GM18907 (cell line): ENCODE measurements at regions not wholly inside any gene's neighbourhood (a gene's known extent, or its start where the extent isn't known, plus 50 kb on each side); places are given as distances from the start of the nearest gene placed in this dataset.
"Not testable (repeated sequence)": the region's sequence is repeated elsewhere in the genome, so short reads cannot be mapped to it uniquely, and the experiment has no call there.

Source experiments
- ATAC-seq: cut with Tn5 transposase; IDR thresholded peaks from one replicate; pipeline ENCODE4 v1.9.1; 2021; ENCODE audit warnings: mild to moderate bottlenecking, moderate library complexity; ENCODE audit not compliant: unreplicated experiment

DNA sequence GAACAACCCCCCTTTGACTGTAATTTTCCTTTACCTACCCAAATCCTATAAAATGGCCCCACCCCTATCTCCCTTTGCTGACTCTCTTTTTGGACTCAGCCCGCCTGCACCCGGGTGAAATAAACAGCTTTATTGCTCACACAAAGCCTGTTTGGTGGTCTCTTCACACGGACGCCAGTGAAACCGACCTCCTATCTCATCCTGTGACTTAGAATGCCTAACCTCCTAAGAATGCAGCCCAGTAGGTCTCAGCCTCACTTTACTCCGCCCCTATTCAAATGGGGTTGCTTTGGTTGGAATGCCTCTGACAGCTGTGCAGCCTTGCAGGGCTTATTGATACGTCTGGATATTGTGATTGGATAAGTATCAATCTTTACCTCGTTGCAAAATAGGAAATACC lies 243.8 kb upstream of the PROK2 start:
- not testable (repeated sequence) for ATAC-seq

GRCh38 chr3:72028307-72028706 lies 243.4 kb upstream of the PROK2 start:
- not testable (repeated sequence) for ATAC-seq

GRCh38 chr3:72027728-72028127 lies 242.8 kb upstream of the PROK2 start:
- ATAC-seq = not testable (repeated sequence)

DNA sequence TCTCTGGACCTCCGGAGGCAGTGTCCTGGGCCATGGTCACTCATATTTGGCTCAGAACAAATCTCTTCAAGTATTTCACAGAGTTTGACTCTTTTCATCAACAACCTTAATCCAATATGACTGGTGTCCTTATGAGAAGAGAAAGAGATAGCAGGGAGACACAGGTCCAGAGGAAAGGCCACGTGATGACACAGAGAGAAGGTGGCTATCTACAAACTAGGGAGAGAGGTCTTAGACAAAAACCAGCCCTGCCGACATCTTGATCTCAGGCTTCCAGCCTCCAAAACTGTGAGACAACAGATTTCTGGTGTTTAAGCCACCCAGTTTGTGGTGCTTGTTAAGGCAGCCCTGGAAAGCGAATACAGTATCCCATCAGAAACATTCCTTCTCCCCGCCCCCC lies 237.1 kb upstream of the PROK2 start:
- ATAC-seq = no peak

DNA sequence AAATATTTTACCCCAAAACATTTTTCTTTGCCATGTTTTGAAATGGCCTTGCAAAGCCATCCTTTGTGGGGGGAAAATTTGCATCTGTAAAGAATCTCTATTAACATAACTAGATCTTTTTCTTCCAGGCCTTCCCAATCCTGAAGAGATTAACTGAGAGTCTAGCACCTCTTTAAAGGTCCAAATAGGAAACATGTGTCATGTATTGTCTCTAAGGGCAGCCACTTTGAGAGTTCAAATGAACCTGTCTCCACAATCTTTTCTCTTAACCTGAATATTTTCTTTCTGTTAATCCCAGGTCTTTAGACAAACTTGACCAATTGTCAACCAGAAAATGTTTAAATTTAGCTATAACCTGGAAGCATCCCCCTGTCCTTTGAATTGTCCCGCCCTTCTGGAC lies 236.6 kb upstream of the PROK2 start:
- ATAC-seq = no peak

- no peak for ATAC-seq
Observed at GRCh38 chr3:72018343-72018984, 233.5 kb upstream of the PROK2 start.

- no peak for ATAC-seq
Observed at GRCh38 chr3:72017935-72018334, 233.0 kb upstream of the PROK2 start.

- no peak for ATAC-seq
Observed at GRCh38 chr3:72017311-72017710, 232.4 kb upstream of the PROK2 start.

- ATAC-seq = no peak
Observed at GRCh38 chr3:72015463-72015862, 230.5 kb upstream of the PROK2 start.

DNA sequence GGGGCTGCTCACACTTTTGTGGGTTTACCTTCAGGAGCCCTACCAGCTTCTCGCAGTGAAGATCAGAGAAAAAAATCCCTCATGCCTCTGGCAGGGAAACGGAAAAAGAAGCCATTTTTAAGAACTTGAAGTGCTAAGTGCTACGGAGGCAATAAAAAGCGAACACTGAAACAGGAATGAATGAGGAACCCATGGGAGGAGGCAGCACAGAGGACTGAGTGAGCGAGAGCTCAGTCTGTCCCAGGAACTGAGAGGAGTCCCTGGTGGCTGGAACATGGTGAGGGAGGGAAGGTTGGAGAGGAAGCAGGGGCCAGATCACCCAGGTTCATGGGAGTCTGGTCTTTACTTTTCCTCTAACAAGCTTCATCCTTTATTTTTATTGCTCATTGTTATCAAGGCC lies 228.1 kb upstream of the PROK2 start:
- ATAC-seq = no peak

GRCh38 chr3:72012363-72012762 lies 227.4 kb upstream of the PROK2 start:
- no peak for ATAC-seq

DNA sequence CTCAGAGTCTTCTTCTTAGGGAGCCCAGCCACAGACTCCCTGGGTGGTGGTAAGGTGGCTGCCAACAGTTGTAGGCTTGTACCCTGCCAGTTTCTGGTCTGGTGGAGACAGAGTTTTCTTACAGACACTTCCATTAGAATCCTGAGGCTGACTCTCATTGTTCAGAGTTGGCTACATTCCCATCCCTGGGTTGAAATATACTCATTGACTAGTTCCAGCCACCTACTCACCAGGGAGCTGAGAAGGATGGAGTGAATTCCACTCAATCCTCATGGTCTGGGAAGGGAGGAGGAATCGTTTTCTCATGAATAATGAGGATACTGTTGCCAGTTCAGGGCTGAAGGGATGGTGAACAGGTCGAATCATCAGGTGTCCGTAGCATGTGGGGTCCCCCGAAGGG lies 226.5 kb upstream of the PROK2 start:
- no peak for ATAC-seq

DNA sequence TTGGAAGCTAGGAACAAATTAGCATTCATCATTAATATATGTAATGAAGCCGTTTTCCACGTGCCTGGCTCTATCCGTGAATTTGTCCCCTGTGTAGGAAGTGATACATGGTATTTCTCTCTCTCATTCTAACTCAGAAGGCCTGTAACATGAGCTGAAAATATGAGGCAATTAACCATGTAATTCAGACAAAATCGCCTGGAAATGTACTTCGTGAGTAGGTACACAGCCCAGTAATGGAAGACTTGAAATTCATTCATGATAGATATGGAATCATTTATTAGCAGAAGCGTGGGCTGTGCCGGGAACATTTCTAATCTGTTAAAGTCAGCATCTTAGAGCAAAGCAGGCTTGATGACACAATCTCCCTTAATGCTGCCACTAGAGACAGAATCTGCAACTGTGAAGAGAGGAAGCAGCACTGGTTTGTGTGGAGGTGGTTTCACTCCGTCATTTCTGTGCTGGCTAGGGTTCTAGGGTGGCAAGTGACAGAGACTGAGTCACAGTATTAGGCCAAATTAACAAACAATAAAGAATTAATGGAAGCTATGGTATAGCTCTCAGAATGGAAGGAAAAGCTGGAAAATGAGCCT lies 225.0 kb upstream of the PROK2 start:
- no peak for ATAC-seq

- no peak for ATAC-seq
Observed at GRCh38 chr3:72008226-72008996, 223.5 kb upstream of the PROK2 start.

DNA sequence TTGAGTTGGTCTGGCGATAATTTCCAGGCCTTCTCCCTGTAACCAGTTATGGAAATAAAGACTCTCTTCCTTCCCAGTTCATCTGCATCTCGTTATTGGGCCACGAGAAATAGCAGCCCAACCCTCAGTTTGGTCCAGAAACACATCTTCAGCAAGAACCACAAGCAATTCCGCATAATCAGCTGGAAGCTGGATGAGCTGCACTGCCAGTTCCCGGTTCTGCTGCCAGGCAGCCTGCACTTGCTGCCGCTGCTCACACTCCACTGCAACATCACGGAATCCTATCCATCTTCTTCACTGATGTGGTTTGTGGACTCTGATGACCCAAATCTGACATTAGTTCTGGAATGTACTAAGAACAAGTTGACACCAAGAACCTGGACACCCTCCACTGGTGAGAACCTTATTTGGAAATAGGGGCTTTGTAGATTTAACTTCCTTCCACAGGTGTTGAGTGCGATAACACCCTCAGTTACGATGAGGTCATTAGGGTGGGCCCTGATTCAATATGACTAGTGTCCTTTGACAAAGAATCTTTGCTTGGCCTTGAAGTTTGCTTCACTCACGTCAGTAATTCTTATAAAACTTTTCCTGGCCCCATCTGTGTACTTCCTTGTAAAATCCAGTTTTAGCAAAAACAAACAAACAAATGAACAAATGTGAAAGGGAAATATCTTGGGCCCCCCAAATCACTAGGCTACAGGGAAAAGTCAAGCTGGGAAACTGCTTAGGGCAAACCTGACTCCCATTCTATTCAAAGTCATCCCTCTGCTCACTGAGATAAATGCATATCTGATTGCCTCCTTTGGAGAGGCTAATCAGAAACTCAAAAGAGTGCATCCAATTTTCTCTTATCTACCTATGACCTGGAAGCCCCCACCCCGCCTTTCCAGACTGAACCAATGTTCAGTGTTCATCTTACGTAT lies 221.9 kb upstream of the PROK2 start:
- no peak for ATAC-seq

GRCh38 chr3:72004749-72005292 lies 219.9 kb upstream of the PROK2 start:
- ATAC-seq = no peak

- ATAC-seq = no peak
Observed at GRCh38 chr3:72003936-72004335, 219.0 kb upstream of the PROK2 start.

DNA sequence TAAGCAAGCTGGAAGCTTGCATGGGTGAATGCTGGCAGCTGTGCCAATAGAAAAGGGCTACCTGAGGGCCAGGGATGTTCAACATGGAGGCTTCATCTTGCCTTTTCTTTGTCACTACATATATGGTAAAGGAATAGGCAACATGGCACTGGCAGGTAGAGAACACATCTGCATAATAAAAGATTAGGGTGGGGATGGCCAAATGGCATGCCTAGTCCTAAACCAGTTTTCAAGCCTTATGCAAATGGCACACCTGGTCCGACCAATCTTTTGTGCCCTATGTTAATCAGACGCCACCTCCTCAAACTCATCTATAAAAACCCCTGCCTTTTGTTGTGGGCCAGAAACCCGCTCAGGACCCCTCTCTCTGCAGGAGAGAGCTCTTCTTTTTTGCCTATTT lies 216.8 kb upstream of the PROK2 start:
- ATAC-seq = no peak

GRCh38 chr3:71998995-71999673 lies 214.2 kb upstream of the PROK2 start:
- no peak for ATAC-seq

DNA sequence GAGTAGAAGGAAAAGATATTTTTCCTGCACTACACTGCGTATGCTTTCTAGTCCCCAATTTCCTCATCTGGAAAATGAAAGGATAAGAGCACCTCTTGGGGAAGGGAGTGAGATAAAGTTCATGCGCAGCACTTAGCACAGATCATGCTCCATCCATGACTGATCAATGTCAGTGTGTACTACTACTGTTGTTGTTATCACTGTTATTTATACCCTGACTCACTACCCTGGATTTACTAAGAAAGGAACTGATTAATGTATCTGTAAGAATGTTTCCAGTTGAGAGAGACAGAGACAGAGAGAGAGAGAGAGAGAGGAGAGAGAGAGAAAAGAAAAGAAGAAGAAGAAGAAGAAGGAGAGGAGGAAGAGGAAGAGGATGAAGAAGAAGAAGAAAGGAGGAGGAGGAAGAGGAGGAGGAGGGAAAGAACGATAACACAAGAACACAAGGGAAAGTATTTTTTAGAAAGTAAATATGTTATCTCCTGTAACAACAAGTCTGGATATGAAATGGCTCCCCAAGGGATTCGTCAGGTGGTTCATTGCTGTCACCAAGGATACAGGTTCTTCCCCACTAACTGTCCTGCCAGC lies 212.2 kb upstream of the PROK2 start:
- ATAC-seq = no peak
